NB4 (cell line): ENCODE measurements at regions not wholly inside any gene's neighbourhood (a gene's known extent, or its start where the extent isn't known, plus 50 kb on each side); places are given as distances from the start of the nearest gene placed in this dataset.
"Not testable (repeated sequence)": the region's sequence is repeated elsewhere in the genome, so short reads cannot be mapped to it uniquely, and the experiment has no call there.

Experiments
- DNase-seq: peaks from one replicate; pipeline ENCODE4 v3.0.0; 2010; ENCODE audit warnings: low read depth
- H3K4me3 ChIP-seq: one replicate; pipeline ENCODE4 v1.5.1; 2011; ENCODE audit warnings: mild to moderate bottlenecking, low read depth, low read length, moderate library complexity
- CTCF ChIP-seq: IDR thresholded peaks from one replicate; pipeline ENCODE4 v1.5.1; 2012; ENCODE audit warnings: low read depth, low read length
- MAX ChIP-seq: IDR thresholded peaks from 2 replicates; pipeline ENCODE4 v1.6.1; 2011; ENCODE audit warnings: low read depth, low read length

- no peak for TF ChIP-seq MAX
- peak; percentile 7 for TF ChIP-seq CTCF
- DNase-seq, result peak; percentile 30
- no peak overlapping the region for H3K4me3 ChIP-seq
Measured at GRCh38 chr15:53811530-53811929, 52.1 kb upstream of the WDR72 start.

- not testable (repeated sequence) for DNase-seq, H3K4me3 ChIP-seq
Measured at GRCh38 chr15:53810306-53810705, 50.8 kb upstream of the WDR72 start.
